DMS114 treated with DMSO at 0.1 percent for 48 hours (cell line): ENCODE measurements at regions not wholly inside any gene's neighbourhood (a gene's known extent, or its start where the extent isn't known, plus 50 kb on each side); places are given as distances from the start of the nearest gene placed in this dataset.
"Not testable (repeated sequence)": the region's sequence is repeated elsewhere in the genome, so short reads cannot be mapped to it uniquely, and the experiment has no call there.

Experiments
- DNase-seq: peaks from one replicate; lab custom pipeline; 2025; ENCODE audit not compliant: unreplicated experiment; lab: John Stamatoyannopoulos, UW

DNA sequence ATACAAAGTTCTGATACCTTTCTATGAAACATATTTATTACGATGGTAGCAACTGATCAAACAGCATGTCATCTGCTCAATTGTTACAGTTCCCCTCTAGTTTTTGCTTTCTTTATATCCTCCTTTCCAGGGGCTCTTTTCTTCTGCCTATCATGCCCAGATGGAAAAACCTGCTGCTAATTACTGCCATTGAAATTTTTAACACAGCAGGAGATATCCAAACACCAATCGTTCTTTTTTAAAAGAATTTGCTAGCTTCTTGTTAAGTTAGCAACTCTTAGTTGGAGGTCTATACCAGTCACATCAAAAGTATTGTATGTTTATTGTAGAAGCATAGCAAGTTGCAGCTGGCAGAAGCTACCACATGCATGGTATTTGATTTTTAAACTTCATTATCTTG is 768.5 kb downstream of the NXPH1 start:
- no peak for DNase-seq

DNA sequence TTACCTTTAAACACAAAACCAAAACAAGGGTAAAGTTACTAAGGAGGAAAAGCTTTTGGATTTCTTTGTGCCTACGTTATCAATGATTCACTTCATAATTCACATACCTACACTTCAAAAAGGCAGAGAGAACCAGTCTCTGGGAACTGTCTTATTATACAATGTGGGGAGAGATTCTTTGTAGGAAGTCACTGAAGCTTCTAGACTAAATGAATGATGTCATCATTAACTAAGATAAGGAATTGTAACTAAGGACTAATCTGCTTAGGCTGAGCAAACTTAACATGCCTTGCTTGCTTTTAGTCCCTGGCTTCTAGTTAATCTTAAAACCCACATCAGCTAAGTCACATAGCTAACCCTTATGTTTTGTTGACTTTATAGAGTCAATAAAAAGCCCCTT is 771.2 kb downstream of the NXPH1 start:
- DNase-seq, result no peak

DNA sequence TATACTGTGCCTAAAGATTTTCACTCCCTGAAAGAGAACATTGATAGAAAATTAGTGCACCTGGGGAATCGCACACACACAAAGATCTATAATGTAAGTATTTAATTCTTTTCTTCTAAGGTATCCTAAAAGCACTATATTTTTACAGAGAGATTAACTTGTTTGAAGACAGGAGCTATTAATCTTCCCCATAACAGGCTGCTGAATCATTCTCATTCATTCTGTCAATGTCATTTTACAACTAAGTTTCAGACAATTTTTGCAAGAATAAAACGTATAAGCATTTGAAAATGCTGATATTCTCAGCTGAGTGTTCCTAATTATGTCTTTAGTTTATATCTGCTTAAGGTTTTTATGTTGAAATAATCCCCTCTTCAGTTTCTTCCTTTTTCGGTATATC is 776.7 kb downstream of the NXPH1 start:
- no peak for DNase-seq

DNA sequence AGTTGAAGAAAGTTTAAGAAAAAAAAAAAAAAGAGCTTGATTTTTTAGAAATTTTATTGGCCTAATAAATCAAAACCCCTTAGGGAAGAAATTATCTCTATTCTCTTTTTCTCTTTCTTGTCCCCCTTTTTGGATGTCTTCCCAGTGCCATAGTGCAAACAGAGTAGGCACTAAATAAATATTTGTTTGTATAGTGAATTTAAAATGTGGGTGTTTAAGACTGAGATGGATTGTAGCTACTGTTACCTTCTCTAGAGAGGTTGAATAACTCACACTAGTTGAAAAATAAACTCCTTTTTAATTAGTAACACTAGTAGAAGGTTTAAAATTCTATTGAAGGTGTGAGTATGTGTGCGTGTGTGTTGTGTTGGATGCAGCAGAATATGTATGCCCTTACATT is 783.8 kb downstream of the NXPH1 start:
- DNase-seq, result no peak

DNA sequence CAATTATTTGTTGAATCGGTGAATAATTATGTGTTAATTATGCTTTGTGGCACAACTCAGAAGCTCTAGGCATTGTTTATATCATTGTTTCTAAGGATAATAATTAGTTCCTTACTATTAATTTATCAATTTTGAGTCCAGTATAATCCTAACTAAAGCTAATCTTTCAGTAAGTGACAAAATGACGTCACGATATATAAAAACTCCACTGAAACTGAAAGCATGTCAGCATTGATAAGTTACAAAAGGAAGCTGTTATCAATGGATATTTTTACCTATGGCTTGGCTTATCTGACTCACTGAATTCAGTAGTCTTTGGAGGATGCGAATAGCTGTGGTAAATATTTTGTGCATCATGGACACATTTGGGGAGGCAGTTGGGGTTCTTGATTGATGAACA is 793.1 kb downstream of the NXPH1 start:
- no peak for DNase-seq

DNA sequence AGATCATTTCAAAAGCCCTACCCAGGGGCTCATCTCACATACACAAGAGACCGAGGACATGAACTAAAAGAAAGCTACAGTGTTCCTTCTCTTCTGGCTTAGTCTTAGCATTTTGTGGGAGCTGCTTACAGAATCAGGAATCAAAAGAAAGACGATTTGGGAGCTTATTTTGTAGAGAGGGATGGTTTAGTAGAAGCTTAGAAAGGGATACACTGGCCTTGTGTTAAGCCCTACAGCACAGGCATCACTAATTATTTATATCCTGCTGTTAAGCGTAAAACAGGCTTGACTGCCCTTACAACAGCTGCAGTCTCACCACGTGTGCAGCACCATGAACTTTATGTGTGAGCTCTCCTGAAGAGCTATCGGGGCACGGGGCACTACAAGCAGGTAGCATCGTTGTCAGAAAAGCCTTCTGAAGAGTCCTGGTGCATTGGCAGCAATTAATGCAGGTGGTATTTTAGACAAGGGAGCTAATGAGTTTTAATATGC is 798.3 kb downstream of the NXPH1 start:
- no peak for DNase-seq

DNA sequence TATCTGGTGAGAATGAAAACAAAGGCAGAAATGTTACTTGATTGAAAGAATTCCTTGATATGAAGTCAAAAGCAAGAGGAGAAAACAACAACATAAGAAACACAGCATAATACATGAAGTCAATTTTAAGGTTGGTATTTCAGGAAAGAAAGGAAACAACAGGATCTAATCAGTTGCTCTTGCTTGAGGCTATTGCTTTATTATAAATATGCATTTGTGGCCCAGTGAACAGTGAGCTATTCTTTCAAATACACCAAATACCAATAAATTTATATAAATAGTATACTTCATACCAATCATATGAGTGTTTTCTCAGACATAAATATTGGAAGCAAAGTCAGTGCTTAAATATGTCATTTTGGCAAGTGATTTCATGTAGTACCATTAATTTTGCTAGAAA is 806.6 kb downstream of the NXPH1 start:
- DNase-seq, result no peak

DNA sequence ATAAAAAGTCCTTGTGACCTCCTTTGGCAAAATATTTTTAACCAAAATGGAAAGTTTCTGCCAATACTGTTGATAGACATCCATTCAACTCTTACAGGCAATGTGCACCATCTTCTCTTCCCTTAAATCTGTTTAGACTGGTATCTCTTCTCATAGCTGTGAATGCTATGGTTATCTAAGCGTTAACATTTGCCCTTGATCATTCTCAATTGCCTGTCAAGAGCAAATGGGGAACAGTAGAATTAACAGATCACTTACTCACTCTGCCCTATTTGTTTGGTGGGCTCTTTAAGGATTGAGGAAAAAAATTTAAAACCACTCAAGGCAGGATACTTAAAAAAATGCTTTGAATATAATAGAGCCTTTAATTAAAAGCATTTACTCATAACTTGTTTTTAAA is 808.4 kb downstream of the NXPH1 start:
- DNase-seq, result no peak

DNA sequence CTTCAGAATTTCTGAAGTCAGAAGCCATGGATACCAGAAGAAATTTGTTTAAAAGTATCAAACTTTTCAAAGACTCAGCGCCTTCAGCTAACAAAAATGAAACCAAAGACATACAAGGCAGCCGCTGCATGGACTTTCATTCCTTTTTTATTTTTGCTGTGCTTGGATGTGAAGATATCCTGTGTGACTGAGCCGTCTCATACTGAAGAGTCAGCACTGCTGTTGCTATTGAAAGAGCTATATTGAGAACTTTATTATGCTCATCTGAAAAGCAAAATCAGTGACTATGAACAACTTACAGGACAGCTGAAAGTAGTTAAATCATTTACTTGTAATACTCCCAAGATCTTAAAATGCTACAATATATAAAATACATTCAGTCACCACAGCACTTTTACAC is 809.2 kb downstream of the NXPH1 start:
- DNase-seq, result no peak

DNA sequence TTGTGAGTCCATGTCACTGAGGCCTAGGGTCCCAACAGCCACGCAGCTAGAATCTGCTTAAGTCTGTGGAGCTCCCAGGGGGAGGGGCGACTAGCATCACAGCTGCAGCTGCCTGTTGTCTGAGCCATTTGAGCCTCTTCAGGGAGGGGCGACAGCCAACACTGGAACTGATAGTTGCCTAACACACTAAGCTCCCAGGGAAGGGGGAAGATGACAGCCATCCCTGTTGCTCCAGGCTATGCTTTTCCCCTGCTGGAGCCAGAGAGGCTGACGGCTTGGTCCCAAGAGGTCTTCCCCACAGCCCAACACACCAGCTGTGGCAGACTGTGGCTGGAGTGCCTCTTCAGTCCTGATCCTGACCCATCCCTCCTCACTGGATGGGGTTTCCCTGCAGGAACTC is 817.5 kb downstream of the NXPH1 start:
- DNase-seq, result no peak

DNA sequence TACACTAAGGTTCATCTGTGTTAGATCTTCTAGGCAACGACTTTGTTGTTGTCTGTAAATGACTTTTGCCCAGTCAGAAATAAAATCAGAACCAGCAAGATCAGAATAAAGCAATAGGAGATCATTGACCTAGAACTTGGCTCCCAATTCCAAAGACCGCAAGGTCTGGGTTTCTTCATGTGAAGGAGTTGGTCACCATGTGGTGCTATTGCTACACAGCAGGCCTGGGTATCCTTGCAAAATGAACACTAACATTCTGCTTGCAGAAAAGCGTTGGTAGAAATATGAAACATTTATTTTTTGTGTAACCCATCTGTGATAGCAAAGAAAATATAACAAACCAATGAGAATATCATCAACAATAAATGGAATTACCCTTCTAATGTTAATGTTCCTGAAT is 831.0 kb downstream of the NXPH1 start:
- no peak for DNase-seq

DNA sequence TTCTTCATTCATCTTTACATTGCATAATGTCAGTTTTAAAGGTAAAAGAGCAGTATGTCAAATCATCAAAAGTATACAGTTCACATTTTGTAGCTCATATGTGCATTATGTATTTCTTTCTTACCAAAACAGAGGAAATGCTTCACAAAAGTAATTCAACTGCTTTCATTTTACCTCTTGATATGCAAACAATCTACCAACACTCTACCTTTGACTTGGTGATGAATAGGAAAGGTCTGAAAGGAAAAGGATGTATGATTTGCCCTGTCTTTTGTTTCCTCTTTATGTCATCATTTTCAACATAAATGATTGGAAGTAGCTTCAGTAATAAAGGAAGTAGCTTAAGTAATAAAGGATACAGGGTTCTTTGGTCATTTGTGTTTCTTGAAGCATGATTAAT is 846.7 kb downstream of the NXPH1 start:
- no peak for DNase-seq

DNA sequence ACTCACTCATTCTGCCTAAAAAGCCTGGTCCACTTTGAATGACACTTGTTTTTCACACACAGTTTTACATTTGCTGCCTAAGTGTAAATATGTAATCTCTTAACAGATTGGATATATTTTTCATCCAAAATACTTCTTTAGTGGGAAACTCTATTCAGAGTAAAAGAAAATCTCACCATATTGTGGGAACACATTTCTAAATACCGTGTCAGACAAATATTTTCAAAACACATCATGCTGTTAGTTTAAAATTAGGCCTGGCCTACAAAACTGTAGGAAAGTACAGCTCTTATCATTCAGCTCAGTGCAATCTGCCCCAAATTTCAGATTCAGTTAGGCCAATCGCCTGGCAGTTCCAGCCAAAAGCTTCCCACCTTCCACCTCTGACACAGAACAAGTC is 849.8 kb downstream of the NXPH1 start:
- DNase-seq, result no peak

DNA sequence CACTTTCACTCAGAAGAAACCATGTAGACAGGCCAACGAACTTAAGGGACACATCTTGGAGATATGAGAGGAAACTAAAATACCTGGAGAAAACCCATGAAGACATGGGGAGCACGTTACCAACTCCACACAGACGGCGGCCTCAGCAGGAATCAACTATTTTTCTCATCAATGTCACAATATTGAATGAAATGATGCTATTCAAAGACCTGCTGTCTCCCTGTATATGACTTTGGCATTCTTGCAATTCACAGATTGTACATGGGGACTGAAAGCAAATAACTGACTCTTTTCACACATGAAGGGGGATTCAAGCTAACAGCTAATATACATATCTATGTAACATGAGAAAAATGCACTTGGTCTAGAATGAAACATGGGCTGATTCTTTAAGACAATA is 869.0 kb downstream of the NXPH1 start:
- DNase-seq, result no peak

DNA sequence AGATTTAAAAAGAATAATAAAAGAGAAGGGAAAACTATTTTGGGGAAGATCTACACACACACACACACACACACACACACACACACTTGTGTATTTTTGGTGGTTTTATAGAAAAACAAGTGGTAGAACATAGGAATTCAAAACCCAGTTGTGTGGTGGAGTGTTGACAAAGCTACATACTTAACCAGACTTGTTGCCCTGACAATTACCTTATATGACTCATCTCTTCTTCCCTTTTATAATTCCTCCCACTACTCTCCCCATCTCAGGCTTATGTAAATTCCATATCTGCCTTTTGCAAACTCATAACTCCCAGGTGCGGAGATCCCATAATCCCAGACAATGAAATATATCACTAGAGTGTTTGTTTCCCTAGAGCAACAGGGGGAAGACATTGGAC is 873.7 kb downstream of the NXPH1 start:
- no peak for DNase-seq

DNA sequence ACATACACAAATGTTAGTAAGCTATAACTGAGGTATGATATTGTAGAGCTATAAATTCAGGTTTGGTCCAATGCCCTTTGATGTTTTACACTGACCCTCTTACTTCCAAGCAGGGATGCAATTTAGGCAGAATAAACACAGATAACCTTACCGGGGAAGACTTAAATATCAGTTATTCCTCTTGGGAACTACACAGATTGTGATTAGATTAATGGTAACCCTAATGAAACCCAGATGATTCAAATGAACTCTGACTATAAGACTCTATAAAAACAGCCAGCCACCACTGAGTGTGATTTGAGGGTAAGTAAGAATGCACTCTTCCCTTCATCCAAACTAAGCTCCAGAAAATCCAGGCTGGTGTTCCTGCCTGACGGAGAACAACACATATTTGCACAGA is 891.1 kb downstream of the NXPH1 start:
- DNase-seq, result no peak

DNA sequence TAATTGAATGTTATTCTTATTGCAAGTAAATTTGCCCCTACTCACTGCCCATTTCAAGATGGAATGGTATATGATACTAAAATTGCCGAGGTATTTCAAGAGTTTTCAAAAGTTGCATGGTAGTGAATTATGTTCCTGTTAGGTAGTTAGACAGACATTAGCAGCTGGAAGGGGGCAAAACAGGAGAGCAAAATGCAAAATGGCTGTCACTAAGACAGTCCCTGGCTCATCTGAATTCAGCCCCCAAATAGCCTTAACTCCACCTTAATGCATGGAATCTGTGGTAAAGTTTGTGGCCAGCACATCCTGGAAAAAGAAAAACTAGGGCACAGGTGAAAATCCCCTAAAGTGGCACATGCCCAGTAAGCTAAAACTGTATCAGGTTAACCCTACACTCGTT is 894.9 kb downstream of the NXPH1 start:
- no peak for DNase-seq

DNA sequence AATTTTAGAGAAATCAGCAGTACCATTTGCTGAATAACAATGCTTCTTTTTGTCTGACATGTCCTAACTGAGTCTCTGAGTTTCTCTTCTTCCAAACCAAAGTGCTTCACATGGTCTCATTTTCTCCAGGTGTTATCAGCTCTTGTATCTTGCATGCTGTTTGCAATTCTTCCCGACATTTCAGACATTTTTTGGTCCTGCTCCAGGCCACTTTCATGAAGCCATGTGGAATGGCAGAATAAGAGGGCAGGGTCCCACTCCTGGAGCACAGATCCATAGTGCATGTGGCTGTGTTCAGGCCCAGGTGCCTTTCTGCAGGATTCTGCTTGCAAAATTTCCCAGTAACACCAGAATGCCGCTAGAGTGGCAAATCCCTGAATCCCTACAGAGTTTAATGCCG is 916.2 kb downstream of the NXPH1 start:
- DNase-seq, result no peak

DNA sequence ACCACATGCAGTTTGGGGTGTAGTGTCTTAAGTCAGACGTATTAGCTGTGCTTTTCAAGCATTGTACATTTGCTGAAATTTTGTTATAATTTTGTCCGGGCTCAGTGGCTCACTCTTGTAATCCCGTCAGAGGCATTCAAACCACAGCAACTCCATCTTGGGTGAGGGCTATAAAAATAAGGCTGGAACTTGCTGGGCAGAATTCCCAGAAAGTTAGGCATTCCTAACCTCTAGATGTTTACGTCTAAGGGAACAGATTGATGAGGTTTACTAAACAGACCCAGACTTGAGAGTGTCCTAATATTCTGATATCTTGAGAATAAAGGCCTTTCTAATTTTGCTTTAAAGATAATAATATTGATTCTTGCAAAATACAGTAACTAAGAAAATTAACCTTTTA is 957.8 kb downstream of the NXPH1 start:
- no peak for DNase-seq

DNA sequence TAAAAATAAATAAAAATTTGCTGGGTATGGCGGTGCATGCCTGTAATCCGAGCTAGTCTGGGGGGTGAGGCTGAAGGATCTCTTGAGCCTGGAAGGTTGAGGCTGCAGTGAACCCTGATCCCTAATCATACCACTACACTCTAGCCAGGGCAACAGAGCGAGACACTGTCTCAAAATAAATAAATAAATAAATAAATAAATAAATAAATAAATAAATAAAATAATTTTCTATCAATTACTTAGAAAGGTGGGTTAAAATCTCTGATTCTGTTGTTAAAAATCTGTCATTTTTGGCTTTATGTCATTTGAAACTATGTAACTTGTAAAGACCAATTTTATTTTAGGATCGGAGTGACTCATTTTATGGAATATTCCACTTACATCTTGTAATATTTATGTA is 958.6 kb downstream of the NXPH1 start:
- DNase-seq, result no peak

DNA sequence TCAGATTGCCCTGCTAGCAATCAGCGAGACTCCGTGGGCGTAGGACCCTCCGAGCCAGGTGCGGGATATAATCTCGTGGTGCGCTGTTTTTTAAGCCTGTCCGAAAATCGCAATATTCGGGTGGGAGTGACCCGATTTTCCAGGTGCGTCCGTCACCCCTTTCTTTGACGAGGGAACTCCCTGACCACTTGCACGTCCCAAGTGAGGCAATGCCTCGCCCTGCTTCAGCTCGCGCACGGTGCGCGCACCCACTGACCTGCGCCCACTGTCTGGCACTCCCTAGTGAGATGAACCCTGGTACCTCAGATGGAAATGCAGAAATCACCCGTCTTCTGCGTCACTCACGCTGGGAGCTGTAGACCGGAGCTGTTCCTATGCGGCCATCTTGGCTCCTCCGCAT is 971.0 kb downstream of the NXPH1 start:
- not testable (repeated sequence) for DNase-seq

DNA sequence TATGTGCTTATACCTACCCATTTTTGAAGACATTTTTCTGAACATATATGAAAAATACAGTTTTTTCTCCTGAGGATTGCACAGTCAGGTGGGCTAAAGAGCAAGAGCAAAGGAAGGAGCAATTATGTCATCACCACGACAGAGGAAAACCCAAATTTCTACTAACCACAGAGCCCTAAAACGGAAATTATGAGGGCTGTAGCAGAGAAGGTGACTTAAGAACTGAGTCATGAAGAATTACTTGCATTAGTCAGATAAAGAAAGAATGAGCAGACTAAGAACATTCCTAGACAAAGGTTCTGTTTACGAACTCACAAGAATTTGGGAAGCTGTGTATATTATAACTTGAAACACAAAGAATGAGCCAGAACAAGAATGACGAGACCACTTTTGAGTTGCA is 974.4 kb downstream of the NXPH1 start:
- no peak for DNase-seq

DNA sequence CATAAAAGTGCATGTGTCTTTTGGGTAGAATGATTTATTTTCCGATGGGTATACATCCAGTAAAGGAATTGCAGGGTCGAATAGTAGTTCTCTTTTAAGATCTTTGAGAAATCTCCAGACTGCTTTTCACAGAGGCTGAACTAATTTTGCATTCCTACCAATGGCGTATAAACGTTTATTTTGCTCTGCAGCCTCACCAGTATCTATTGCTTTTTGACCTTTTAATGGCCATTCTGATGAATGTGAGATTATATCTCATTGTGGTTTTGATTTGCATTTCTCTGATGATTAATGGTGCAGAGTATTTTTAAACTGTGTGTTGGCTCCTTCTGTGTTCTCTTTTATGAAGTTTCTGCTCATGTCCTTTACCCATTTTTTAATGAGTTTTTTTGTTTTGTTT is 1020.1 kb downstream of the NXPH1 start:
- DNase-seq, result no peak

DNA sequence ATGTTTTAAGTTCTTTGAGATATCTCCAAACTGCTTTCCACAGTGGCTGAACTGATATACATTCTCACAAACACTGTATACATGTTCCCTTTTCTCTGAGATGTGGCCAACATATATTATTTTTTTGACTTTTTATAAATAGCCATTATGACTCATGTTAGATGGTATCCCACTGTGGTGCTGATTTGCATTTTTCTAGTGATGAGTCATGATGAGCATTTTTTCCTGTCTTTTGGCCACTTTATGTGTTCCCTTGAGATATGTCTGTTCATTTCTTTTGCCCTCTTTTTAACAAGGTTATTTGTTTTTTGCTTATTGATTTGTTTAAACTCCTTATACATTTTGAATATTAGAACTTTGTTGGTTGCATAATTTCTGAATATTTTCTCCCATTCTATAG is 1055.1 kb downstream of the NXPH1 start:
- DNase-seq, result no peak
